NCI-H2171 (cell line): ENCODE measurements at regions not wholly inside any gene's neighbourhood (a gene's known extent, or its start where the extent isn't known, plus 50 kb on each side); places are given as distances from the start of the nearest gene placed in this dataset.
"Not testable (repeated sequence)": the region's sequence is repeated elsewhere in the genome, so short reads cannot be mapped to it uniquely, and the experiment has no call there.

Source experiments
- DNase-seq: peaks from one replicate; lab custom pipeline; 2025; lab: John Stamatoyannopoulos, UW

DNA sequence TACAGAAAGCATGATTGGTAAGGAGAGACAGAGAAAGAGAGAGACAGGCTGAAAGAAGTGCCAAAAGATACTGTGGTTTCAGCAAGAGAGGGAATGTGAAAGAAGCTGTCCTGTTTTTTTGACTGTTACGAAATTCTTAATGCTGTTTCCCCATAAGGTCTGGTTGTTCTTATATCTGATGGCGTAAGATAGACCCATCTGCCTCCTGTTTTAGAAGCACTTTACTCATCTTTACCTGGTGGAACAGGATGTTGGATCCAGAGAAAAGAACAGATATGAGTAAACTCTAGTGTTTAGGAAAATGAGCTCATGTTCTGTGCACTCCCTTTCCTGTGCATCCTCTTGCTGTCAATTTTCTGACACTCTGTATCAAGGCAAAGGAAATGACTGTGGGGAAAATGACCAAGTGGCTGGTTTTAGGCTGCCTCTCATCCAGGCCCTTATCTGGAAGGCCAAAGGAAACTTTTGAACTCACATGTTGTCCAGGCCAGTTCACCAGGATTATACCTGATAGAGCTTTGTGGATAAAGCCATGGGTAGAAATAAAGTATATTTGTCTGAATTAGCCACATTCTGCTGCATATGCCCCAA, 311.7 kb upstream of the HTR2C start:
- DNase-seq = no peak

DNA sequence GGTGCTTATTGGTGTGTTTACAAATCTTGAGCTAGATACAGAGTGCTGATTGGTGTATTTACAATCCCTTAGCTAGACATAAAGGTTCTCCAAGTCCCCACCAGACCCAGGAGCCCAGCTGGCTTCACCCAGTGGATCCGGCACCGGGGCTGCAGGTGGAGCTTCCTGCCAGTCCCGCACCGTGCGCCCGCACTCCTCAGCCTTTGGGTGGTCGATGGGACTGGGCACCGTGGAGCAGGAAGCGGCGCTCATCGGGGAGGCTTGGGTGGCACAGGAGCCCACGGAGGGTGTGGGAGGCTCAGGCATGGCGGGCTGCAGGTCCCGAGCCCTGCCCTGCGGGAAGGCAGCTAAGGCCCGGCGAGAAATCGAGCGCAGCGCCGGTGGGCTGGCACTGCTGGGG, 313.5 kb upstream of the HTR2C start:
- DNase-seq = not testable (repeated sequence)

DNA sequence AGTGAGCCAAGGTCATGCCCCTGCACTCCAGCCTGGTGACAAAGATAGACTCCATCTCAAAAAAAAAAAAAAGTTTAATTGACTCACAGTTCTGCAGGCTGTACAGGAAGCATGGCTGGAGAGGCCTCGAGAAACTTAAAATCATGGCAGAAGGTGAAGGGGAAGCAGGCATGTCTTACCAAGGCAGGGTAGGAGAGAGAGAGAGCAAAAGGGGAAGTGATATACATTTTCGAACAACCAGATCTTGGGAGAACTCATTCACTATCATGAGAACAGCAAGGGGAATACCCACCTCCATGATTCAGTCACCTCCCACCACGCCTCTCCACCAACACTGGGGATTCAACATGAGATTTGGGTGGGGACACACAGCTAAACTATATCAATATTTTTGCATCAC, 315.2 kb upstream of the HTR2C start:
- no peak for DNase-seq

GRCh38 chrX:114267142-114267541, 316.7 kb upstream of the HTR2C start:
- no peak for DNase-seq

- no peak for DNase-seq
Observed at GRCh38 chrX:114252186-114252585, 331.7 kb upstream of the HTR2C start.

GRCh38 chrX:114251575-114251974, 332.3 kb upstream of the HTR2C start:
- DNase-seq = no peak

GRCh38 chrX:114221445-114221844, 362.4 kb upstream of the HTR2C start:
- no peak for DNase-seq

DNA sequence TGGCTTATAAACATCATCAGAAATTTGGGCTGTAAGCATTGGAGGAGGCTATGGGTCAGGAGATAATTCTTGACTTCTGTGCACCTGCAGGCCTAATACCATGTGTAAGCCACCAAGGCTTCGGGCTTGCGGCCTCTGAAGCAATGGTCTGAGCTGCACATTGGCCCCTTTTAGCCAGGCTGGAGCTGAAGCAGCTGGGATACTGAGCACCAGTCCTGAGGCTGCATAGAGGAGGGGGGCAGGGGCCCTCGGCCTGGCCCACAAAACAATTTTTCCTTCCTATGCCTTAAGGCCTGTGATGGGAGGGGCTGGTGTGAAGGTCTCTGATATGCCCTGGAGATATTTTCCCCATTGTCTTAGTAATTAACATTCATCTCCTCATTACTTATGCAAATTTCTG, 373.0 kb upstream of the HTR2C start:
- no peak for DNase-seq

DNA sequence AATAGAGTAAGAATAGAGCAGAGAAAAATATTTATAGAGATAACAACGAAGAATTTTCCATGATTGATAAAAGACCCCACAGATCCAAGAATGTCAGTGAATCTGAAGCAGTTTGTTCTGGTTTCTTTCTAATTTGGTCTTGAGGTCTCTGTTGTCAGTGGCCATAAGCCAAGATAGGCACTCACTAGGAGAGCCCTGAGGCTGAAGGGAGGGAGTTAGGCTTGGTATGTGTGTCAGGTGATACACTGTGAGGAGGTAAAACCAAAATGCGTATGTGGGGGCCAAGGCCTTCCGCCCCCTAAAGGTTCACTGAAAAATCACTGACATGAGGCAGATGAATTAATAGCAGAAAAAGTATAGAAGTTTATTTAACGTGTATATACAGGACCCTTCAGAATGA, 382.3 kb upstream of the HTR2C start:
- DNase-seq = no peak

DNA sequence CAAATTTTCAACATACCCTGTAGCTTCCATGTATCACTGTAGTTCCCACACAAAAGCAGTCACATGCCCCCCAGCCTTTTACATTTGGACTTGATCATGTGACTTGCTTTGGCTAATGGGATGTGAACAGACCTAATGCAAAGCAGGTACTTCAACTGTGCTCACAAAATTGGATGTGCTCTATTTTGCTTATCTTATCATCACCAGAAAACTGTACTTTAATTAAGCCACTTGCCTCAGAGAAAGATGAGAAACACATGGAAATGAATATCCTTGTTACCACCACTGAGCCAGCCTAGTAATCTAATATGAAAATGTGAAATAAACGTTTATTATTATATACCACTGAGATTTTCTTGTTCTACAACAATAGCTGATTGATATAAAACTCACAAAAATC, 402.7 kb upstream of the HTR2C start:
- DNase-seq = no peak

DNA sequence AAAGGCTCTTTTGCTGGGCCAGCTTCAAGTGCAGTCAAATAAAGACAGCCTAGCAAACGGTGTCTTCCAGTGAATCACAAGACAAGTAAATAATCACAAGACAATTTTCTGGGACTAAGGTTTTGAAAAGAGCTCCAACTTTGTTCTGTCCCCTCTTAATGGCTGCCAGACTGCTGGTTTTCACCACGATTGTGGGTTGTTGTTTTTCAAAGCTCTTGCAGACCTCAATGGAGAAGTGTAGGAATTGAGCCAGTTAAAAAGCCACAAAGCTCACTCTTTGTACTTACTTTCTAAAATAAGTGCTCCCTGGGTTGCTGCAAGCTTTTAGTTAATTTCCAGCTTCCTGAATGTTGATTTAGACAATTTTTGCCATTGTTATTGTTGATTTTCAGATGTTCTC, 405.8 kb upstream of the HTR2C start:
- no peak for DNase-seq

- not testable (repeated sequence) for DNase-seq
Observed at GRCh38 chrX:114167276-114167675, 416.6 kb upstream of the HTR2C start.

DNA sequence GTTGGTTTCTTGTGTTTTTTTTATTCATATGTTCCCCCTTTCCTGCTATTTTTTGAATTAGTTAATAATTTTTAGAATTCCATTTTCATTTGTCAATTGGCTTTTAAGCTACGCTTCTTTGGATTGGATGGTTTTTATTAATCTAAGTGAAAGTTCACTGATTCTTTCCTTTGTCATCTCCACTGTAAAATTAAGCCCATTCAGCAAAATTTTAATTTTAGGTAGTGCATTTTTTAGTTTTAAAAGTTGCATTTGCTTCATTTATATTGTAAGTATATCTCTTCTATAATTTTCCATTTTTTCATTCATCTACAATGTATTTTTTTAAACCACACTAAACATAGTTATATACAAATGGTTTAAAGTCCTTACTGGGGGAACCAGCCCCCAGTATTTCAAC, 417.3 kb upstream of the HTR2C start:
- DNase-seq = no peak

DNA sequence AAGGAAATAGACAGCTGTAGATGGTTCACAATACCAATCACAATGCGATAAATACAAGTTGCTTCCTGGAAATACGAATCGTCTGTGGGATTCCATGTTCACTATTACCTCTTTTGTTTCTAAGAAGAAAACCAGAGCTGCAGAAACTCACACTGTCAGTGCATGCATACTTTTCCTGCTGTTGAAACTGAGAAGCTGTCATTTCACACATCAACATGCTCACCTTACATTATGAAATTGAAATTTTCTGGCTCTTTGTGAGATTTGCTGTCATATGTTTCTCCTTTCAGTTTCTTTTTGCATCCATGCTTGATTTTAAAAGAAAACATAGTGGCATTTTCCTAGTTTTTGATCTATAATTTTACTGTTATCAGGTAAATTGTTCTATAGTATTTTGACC, 418.3 kb upstream of the HTR2C start:
- no peak for DNase-seq

GRCh38 chrX:114162068-114162735, 421.7 kb upstream of the HTR2C start:
- DNase-seq = no peak

GRCh38 chrX:114152801-114153200, 431.1 kb upstream of the HTR2C start:
- no peak for DNase-seq

- DNase-seq = no peak
Observed at GRCh38 chrX:114152130-114152529, 431.8 kb upstream of the HTR2C start.

GRCh38 chrX:114134465-114134864, 449.4 kb upstream of the HTR2C start:
- no peak for DNase-seq

DNA sequence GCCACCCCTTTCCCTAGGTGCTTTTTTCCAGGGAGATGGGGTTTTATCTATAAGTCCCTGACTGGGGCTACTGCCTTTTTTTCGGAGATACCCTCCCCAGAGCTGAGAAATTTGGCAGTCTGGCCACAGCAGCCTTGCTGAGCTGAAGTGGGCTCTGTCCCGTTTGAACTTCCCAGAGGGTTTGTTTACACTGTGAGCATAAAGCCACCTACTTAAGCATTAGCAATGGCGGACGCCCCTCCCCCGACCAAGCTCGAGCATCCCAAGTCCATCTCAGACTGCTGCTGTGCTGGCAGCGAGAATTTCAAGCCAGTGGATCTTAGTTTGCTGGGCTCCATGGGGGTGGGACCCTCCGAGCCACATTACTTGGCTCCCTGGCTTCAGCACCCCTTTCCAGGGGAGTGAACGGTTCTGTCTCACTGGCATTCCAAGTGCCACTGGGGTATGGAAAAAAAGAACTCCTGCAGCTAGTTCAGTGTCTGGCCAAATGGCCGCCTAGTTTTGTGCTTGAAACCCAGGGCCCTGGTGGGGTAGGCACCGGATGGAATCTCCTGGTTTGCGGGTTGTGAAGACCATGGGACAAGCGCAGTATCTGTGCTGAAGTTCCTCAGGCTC, 456.4 kb upstream of the HTR2C start:
- DNase-seq = no peak

DNA sequence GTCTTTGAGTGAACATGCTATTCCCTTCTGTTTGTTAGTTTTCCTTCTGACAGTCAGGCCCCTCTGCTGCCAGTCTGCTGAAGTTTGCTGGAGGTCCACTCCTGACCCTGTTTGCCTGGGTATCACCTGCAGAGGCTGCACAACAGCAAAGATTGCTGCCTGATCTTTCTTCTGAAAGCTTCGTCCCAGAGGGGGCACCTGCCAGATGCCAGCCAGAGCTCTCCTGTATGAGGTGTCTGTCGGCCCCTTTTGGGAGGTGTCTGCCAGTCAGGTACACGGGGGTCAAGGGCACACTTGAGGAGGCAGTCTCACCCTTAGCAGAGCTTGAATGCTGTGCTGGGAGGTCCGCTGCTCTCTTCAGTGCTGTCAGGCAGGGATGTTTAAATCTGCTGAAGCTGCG, 456.9 kb upstream of the HTR2C start:
- no peak for DNase-seq

GRCh38 chrX:114101081-114101480, 482.8 kb upstream of the HTR2C start:
- DNase-seq = no peak

- no peak for DNase-seq
Observed at GRCh38 chrX:114097866-114098265, 486.0 kb upstream of the HTR2C start.

- DNase-seq = no peak
Observed at GRCh38 chrX:114097427-114097826, 486.5 kb upstream of the HTR2C start.

GRCh38 chrX:114095789-114096188, 488.1 kb upstream of the HTR2C start:
- DNase-seq = no peak
